HEK293 (cell line): ENCODE measurements at regions not wholly inside any gene's neighbourhood (a gene's known extent, or its start where the extent isn't known, plus 50 kb on each side); places are given as distances from the start of the nearest gene placed in this dataset.

ENCODE experiments used
- CTCF ChIA-PET: fragments of 350-600 bp; formaldehyde crosslinking; extraction: SDS; loops from one replicate; lab custom pipeline; 2021; ENCODE audit warnings: antibody characterized with exemption; lab: Yijun Ruan, JAX
- POLR2A ChIA-PET: fragments of 300-600 bp; formaldehyde crosslinking; extraction: SDS; loops from one replicate; lab custom pipeline; 2020; ENCODE audit warnings: antibody characterized with exemption, inconsistent platforms; lab: Yijun Ruan, JAX
- H3K27ac ChIP-seq: fragments of 200-500 bp; sonication (Bioruptor generic); 2 replicates; pipeline ENCODE4 v1.5.1; 2014; ENCODE audit warnings: low read depth, low read length, control low read depth, inconsistent platforms; ENCODE audit errors: extremely low read depth
- H3K36me3 ChIP-seq, 2 experiments: fragments of 200-500 bp in 1 of 2; sonication (Bioruptor generic) in 1 of 2; 1 replicate in 1 of 2; 2 replicates in 1 of 2; pipeline ENCODE4 v1.5.1; 2014 to 2017; ENCODE audit warnings: inconsistent platforms in 2 of 2, low read length in 2 of 2; ENCODE audit not compliant: control insufficient read depth in 2 of 2, insufficient read depth in 1 of 2
- H3K4me1 ChIP-seq: fragments of 200-500 bp; sonication (Bioruptor generic); 2 replicates; pipeline ENCODE4 v1.5.1; 2014; ENCODE audit warnings: mild to moderate bottlenecking, low read length, inconsistent platforms; ENCODE audit not compliant: control insufficient read depth, insufficient read depth
- H3K4me3 ChIP-seq: 2 replicates; pipeline ENCODE4 v1.5.1; 2011; ENCODE audit warnings: low read depth, mild to moderate bottlenecking, control low read depth, low read length, moderate library complexity
- H3K9me3 ChIP-seq: fragments of 200-500 bp; sonication (Bioruptor generic); 2 replicates; pipeline ENCODE4 v1.5.1; 2014; ENCODE audit warnings: low read depth, low read length, inconsistent platforms; ENCODE audit not compliant: control insufficient read depth, insufficient read depth
- EGR2 ChIP-seq: fragments of 450-650 bp; formaldehyde crosslinking; IDR thresholded peaks from 2 replicates; pipeline ENCODE4 v1.5.1; 2016; ENCODE audit warnings: low read depth, missing biosample characterization, missing genetic modification characterization
- GLIS1 ChIP-seq: fragments of 450-650 bp; formaldehyde crosslinking; IDR thresholded peaks from 2 replicates; pipeline ENCODE4 v1.5.1; 2016; ENCODE audit warnings: missing biosample characterization, missing genetic modification characterization
- HOXD13 ChIP-seq: sonication (generic); formaldehyde crosslinking; IDR thresholded peaks from 2 replicates; pipeline ENCODE4 v1.8.0; 2022; ENCODE audit warnings: missing genetic modification reagents, borderline replicate concordance
- INSM2 ChIP-seq: fragments of 450-650 bp; formaldehyde crosslinking; IDR thresholded peaks from 2 replicates; pipeline ENCODE4 v1.5.1; 2016; ENCODE audit warnings: missing biosample characterization, missing genetic modification characterization
- KLF7 ChIP-seq: fragments of 450-650 bp; formaldehyde crosslinking; IDR thresholded peaks from 2 replicates; pipeline ENCODE4 v1.5.1; 2016; ENCODE audit warnings: missing biosample characterization, missing genetic modification characterization, borderline replicate concordance
- SALL2 ChIP-seq: fragments of 450-650 bp; formaldehyde crosslinking; IDR thresholded peaks from 2 replicates; pipeline ENCODE4 v1.5.0; 2017; ENCODE audit warnings: missing biosample characterization, mild to moderate bottlenecking, missing genetic modification characterization, borderline replicate concordance
- TRIM28 ChIP-seq: IDR thresholded peaks from 2 replicates; pipeline ENCODE4 v1.6.1; 2011; ENCODE audit warnings: low read length, control low read depth, borderline replicate concordance
- ZNF121 ChIP-seq: fragments of 450-650 bp; formaldehyde crosslinking; IDR thresholded peaks from 2 replicates; pipeline ENCODE4 v1.5.1; 2016; ENCODE audit warnings: missing biosample characterization, missing genetic modification characterization
- ZNF155 ChIP-seq: fragments of 450-650 bp; formaldehyde crosslinking; IDR thresholded peaks from 2 replicates; pipeline ENCODE4 v1.5.1; 2016; ENCODE audit warnings: missing biosample characterization, missing genetic modification characterization
- ZNF174 ChIP-seq: fragments of 450-650 bp; formaldehyde crosslinking; IDR thresholded peaks from 2 replicates; pipeline ENCODE4 v1.5.0; 2017; ENCODE audit warnings: missing biosample characterization, mild to moderate bottlenecking, missing genetic modification characterization
- ZNF221 ChIP-seq: fragments of 450-650 bp; formaldehyde crosslinking; IDR thresholded peaks from 2 replicates; pipeline ENCODE4 v1.5.1; 2017; ENCODE audit warnings: missing biosample characterization, missing genetic modification characterization, borderline replicate concordance
- ZNF24 ChIP-seq: fragments of 450-650 bp; formaldehyde crosslinking; IDR thresholded peaks from 2 replicates; pipeline ENCODE4 v1.5.1; 2016; ENCODE audit warnings: missing biosample characterization, missing genetic modification characterization
- ZNF366 ChIP-seq: fragments of 450-650 bp; formaldehyde crosslinking; conservative IDR thresholded peaks from 2 replicates; pipeline ENCODE4 v1.5.1; 2016; ENCODE audit warnings: missing biosample characterization, missing genetic modification characterization
- ZNF571 ChIP-seq: fragments of 450-650 bp; formaldehyde crosslinking; IDR thresholded peaks from 2 replicates; pipeline ENCODE4 v1.5.0; 2017; ENCODE audit warnings: missing biosample characterization, missing genetic modification characterization
- ZNF658 ChIP-seq: fragments of 450-650 bp; formaldehyde crosslinking; IDR thresholded peaks from 2 replicates; pipeline ENCODE4; 2016; ENCODE audit warnings: missing biosample characterization, missing genetic modification characterization
- ZNF837 ChIP-seq: fragments of 450-650 bp; formaldehyde crosslinking; IDR thresholded peaks from 2 replicates; pipeline ENCODE4 v1.5.1; 2016; ENCODE audit warnings: missing biosample characterization, missing genetic modification characterization
- TF ChIP-seq, protein P1 (sequence below): fragments of 450-650 bp; formaldehyde crosslinking; IDR thresholded peaks from 2 replicates; pipeline ENCODE4 v1.5.0; 2017; ENCODE audit warnings: missing biosample characterization, missing genetic modification characterization, borderline replicate concordance
- TF ChIP-seq, protein P2 (sequence below): fragments of 450-650 bp; formaldehyde crosslinking; IDR thresholded peaks from 2 replicates; pipeline ENCODE4 v1.5.1; 2016; ENCODE audit warnings: missing biosample characterization, missing genetic modification characterization

GRCh38 chr13:72132075-72132474 lies 265.1 kb upstream of the DACH1 start (continued):
- TF ChIP-seq, protein P1, sequence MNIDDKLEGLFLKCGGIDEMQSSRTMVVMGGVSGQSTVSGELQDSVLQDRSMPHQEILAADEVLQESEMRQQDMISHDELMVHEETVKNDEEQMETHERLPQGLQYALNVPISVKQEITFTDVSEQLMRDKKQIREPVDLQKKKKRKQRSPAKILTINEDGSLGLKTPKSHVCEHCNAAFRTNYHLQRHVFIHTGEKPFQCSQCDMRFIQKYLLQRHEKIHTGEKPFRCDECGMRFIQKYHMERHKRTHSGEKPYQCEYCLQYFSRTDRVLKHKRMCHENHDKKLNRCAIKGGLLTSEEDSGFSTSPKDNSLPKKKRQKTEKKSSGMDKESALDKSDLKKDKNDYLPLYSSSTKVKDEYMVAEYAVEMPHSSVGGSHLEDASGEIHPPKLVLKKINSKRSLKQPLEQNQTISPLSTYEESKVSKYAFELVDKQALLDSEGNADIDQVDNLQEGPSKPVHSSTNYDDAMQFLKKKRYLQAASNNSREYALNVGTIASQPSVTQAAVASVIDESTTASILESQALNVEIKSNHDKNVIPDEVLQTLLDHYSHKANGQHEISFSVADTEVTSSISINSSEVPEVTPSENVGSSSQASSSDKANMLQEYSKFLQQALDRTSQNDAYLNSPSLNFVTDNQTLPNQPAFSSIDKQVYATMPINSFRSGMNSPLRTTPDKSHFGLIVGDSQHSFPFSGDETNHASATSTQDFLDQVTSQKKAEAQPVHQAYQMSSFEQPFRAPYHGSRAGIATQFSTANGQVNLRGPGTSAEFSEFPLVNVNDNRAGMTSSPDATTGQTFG (tag by site-specific recombination): no peak
- no peak for TF ChIP-seq SALL2 (tag by site-specific recombination)
- TF ChIP-seq, protein P2, sequence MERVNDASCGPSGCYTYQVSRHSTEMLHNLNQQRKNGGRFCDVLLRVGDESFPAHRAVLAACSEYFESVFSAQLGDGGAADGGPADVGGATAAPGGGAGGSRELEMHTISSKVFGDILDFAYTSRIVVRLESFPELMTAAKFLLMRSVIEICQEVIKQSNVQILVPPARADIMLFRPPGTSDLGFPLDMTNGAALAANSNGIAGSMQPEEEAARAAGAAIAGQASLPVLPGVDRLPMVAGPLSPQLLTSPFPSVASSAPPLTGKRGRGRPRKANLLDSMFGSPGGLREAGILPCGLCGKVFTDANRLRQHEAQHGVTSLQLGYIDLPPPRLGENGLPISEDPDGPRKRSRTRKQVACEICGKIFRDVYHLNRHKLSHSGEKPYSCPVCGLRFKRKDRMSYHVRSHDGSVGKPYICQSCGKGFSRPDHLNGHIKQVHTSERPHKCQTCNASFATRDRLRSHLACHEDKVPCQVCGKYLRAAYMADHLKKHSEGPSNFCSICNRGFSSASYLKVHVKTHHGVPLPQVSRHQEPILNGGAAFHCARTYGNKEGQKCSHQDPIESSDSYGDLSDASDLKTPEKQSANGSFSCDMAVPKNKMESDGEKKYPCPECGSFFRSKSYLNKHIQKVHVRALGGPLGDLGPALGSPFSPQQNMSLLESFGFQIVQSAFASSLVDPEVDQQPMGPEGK (tag by site-specific recombination): no peak

GRCh38 chr13:72129117-72129516 lies 262.1 kb upstream of the DACH1 start:
- Histone ChIP-seq H3K27ac (no peak overlapping the region), H3K4me1 (no peaks in the 10 kb centered on the region), H3K9me3 (no peaks in the 10 kb centered on the region), H3K36me3 (no peaks in the 10 kb centered on the region), H3K4me3 (no peak overlapping the region)
- ChIA-PET POLR2A (no interaction called here), CTCF (no interaction called here)
- peak; percentile 59 for TF ChIP-seq GLIS1 (tag by site-specific recombination)
- no peak for TF ChIP-seq ZNF571 (tag by site-specific recombination)

- Histone ChIP-seq H3K4me3 (no peak overlapping the region), H3K27ac (no peak overlapping the region), H3K36me3 (no peaks in the 10 kb centered on the region), H3K9me3 (no peaks in the 10 kb centered on the region), H3K4me1 (no peaks in the 10 kb centered on the region)
- TF ChIP-seq ZNF837 (tag by site-specific recombination): no peak
- CTCF ChIA-PET: no interaction called here
- POLR2A ChIA-PET: no interaction called here
Measured at GRCh38 chr13:72127031-72127430, 260.0 kb upstream of the DACH1 start.

DNA sequence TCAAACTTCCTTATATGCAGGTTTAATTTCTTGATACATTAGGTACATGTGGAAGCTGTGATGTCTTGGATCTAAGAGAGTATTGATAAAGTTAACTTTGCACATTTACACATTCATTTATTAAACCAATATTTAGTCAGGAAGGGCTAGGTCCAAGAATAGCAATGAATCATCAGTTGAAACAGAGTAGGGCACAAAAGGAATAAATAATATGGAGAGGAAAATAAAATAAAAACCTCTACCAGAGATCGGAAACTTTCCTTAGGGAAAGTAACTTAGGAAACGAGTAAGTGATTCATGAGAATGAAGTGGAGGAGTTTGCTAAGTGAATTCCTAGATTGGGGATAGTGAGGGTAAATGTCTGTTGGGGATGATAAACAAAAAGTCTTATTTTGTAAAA lies 259.4 kb upstream of the DACH1 start:
- H3K9me3 ChIP-seq: no peaks in the 10 kb centered on the region
- POLR2A ChIA-PET: no interaction called here
- H3K4me1 ChIP-seq: no peaks in the 10 kb centered on the region
- H3K27ac ChIP-seq: no peak overlapping the region
- no peaks in the 10 kb centered on the region for H3K36me3 ChIP-seq
- H3K4me3 ChIP-seq: no peak overlapping the region
- TF ChIP-seq ZNF155 (no peak), HOXD13 (CRISPR knock-in tag) (no peak), ZNF121 (tag by site-specific recombination) (no peak), ZNF366 (no peak), ZNF221 (no peak), TRIM28 (no peak), ZNF24 (no peak), EGR2 (tag by site-specific recombination) (no peak), ZNF174 (no peak), ZNF658 (tag by site-specific recombination) (no peak), KLF7 (tag by site-specific recombination) (no peak), INSM2 (tag by site-specific recombination) (no peak)
- TF ChIP-seq, all 188 proteins: peak for 0
- CTCF ChIA-PET: no interaction called here
